NCI-H748 (cell line): ENCODE measurements at regions not wholly inside any gene's neighbourhood (a gene's known extent, or its start where the extent isn't known, plus 50 kb on each side); places are given as distances from the start of the nearest gene placed in this dataset.
"Not testable (repeated sequence)": the region's sequence is repeated elsewhere in the genome, so short reads cannot be mapped to it uniquely, and the experiment has no call there.

Experiments
- DNase-seq: peaks from one replicate; lab custom pipeline; 2025; ENCODE audit not compliant: unreplicated experiment; lab: John Stamatoyannopoulos, UW

DNA sequence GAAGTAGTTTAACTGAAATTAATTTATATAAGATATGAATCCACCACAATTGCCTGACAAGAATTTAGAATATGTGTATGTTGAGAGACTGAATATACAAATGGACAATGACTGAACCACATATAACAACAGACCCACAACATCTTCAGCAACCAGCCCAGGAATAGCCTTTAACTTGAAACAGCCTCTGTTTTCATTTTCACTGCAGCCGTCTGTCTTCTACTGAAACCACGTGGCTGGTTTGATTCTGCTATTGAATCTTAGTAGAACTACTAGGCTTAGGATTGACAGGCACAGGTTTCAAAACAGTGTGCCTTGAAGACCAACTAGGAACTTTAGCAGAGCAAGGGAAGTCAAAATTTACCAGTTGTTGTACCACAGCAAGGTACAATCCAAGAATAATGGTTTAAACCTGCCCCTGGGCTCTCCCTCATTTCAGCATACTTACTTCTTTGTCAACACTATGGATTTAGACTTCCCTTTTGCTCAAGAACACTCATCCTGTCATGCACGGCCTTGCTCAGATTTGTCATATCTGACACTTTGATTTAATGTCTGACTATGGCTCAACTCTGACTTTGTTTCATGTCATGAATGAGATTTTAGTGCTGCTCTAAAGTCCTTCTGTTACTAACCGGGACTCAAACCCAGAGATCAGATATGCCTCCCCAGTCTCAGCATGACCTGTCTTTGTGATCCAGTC, 355.0 kb downstream of the KIF2B start:
- no peak for DNase-seq

DNA sequence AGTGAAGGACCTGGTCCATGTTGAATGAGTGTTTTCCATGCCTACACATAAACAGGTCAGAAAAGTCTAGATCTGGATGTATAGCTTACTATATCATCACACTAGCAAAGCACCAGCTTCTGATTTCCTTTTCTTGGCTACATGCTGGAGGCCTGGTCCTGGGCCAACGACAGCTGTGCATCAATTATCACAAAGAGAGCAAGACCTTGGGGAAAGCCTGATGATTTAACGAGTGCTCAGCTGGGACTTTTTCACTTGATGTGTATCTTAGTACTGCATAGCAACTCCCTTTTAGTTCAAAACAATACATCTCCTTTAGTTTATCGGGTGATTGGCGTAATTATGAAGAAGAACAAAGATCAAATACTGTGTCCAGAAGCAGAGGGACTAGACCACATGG, 358.2 kb downstream of the KIF2B start:
- DNase-seq: no peak

DNA sequence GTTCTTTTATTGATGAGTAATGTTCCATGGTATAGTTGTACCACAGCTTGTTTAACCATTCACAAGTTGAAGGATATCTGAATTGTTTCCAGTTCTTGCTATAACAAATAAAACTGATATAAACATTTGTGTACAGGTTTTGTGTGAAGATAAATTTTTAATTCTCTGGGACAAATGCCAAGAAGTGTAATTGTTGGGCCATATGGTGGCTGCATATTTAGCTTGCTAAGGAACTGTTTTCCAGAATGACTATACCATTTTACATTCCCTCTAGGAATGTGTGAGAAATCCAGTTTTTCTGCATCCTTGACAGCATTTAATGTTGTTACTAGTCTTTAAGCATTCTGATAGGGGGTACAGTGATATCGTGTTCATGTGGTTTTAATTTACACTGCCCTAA, 368.5 kb downstream of the KIF2B start:
- no peak for DNase-seq

DNA sequence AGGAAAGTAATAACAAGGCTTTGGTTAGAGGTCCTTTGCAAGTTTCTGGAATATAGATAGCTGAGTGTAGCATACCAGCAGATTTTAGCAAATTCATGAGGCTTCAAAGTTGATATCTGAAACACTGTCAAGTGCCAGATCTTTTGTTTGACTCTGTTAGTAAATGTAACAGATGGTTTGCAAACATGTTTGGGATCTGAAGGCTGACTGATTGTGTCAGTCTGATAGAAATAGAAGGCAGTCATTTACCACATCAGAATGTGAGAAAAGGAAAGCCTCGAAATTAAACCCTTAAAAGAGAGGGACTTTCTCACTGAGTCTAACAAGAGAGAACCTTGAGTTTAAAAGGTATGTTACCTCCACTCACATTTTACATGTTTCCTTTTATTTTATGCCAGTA, 371.5 kb downstream of the KIF2B start:
- no peak for DNase-seq

DNA sequence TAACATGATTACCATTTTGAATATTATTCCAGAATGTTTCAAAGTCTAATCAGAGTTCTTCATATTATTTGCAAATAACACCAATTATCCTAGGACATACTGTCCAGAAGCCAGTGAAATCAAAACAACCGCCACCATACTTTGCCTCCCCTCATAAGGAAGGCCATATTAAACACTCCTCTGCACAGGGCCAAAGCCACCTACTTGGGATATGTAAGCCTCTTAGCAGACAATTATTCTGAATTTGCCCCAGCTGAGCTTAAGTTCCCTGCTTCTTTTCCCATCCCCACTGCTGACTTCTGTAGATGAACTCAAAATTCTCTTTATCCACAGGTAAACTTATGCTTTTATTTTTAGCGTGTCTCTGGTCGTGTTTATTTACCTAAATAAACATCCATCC, 374.0 kb downstream of the KIF2B start:
- no peak for DNase-seq

DNA sequence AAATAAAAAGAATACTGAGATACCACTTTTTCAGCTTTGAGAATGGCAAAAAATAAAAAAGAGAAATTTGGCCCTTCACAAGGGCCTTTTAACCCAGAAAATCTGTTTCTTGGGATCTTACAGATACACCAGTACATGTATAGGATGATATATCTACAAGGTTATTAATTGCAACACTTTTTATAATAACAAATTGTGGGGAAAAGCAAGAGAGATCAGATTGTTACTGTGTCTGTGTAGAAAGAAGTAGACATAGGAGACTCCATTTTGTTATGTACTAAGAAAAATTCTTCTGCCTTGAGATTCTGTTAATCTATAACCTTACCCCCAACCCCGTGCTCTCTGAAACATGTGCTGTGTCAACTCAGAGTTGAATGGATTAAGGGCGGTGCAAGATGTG, 378.7 kb downstream of the KIF2B start:
- DNase-seq: not testable (repeated sequence)

DNA sequence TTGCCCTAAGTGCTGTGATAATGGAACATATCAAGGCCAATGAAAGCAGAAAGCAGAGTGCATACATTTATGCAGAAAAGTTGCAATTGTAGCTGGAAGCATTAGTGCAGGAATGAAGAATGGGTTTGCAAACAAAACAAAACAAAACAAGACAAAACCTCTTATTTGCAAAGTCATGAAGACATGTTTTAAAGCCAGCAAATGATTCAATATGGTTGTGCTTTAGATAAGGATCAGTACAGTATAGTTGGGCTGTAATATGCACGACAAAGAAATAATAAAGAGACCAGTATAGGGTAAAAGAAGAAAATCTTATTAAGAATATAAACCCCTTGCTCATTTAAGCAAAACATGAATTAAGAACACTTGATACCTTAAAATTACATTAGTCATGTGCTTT, 398.1 kb downstream of the KIF2B start:
- no peak for DNase-seq

DNA sequence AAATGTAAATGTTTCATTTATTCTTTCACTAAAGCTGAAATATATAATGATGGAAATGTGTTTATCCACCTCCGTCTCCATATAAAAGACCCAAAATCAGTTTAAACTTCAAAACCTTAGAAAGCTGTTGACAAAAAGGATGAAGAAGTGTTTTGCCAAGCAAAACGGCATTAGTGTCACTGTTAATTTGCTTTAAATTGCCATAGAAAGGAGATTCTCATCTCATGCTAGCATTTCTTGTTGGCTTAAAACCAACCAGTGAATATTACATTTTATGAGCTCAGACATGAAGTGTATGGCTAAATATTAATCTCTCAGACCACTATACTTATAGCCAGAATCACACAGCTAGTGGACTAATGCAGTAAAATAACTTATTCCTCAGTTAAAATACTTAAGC, 398.8 kb downstream of the KIF2B start:
- no peak for DNase-seq

DNA sequence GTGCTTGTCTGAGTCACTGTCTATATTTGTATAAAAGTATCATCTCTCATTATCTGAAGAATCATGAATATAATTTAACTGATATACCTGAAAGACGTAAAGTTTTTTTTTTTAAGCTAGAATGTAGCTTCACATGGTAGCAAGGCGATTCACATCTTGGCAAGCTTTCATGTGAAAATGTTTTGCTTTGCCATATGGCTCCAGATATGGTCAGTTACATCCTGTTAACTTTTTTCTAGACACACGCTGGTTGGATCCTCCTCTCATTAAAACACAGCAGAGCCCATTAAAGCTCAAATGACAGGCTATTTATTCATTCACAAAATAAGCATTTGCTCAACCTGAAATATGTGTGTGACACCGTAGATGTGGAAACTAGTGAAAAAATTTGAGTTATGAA, 412.8 kb downstream of the KIF2B start:
- DNase-seq: no peak

DNA sequence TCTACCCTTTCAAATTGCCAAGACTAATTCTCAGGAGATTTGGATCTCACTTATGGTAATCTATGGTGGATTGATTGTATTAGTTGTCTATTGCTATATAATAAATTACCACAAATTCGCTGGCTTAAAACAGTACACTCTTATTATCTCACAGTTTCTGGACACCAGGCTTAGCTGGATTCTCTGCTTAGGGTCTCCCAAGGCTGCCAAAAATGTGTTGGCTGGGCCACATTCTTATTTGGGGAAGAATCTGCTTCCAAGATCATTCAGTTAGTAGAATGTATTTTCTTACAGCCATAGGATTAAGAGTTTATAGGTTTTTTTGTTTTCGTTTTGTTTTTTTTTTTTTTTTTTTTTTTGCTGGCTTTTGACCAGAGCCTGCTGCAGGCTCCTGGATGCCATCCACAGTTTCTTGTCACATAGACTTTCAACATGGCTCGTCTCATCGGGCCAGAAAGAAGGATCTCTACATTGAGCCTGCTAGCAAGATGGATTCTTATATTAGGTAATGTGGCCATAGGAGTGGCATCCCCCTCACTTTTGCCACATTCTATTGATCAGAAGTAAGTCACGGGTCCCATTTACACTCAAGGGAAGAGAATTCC, 415.3 kb downstream of the KIF2B start:
- no peak for DNase-seq

DNA sequence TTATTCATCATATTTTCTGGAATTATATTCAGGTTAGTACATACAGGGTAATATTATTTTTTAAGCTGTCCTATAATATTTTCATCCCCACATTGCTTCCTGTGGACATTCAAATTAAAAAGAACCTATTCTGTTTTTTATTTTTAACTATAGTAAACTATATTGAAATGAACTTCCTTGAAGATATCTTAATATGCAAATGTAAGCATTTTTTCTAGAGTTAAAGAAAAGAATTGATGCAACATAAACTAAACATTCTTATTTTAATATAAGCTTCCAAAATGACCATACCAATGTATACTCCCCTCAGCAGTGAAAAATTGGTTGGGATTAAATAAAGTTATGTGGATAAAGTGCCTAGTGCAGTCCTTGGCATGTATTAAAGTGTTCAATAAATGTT, 416.6 kb downstream of the KIF2B start:
- DNase-seq: no peak

DNA sequence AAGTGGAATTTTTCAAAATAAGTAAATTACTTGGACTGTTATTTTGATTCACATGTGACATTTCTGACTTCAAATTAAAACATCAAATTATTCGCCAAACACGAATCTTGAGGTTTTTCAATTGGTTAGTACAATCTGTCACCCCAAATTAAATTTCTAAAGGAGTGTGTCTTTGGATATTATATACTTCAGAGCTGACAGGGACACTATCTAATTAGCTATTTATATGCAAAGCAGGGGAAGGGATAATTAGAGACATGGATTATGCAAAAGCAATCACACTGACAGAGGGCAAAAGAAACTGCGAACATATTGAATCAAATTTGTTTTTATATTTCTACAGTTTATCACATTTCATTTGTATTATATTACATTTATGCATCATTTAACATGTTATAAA, 433.0 kb downstream of the KIF2B start:
- DNase-seq: no peak

DNA sequence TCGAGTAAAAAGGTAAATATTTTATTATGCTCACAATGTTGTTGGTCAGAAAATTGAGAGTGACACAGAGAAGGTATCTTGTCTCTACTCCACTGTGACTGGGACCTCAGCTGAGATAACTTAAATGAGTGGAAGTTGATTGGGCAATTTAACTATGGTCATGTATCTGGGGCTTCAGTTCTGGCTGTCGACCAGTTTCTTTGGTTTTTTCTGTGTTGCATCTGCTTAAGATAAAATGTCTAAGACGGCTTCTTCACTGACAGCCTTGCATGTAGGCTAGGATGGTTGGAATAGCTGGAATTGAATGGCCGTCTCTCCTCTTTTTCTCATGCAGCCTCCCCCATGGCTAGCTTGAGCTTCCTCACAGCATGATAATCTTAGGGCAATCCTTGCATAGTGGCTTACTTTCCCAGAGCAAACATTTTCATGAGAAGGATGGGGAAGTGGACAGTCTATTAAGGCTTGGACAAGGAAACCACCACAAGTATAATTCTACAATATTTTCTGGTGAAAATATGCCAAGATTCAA, 433.7 kb downstream of the KIF2B start:
- DNase-seq: no peak

DNA sequence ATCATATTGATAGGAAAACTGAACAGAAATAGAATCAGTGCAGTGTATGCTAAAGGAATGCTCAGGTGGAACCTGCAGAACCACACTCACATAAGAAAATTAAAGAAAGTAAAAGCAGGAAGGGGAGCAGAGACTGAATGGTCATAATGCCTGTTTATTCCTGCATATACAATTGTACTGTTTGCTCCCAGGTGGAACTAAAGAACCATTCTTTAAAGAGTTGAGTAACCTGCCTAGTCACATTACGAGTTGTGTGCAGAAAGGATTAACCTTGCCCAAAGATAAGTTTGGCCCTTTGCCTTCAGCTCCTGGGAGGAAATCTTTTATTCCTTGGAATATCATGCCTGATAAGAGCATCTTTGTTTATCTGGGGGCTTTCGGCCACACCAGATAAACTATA, 434.7 kb downstream of the KIF2B start:
- no peak for DNase-seq

DNA sequence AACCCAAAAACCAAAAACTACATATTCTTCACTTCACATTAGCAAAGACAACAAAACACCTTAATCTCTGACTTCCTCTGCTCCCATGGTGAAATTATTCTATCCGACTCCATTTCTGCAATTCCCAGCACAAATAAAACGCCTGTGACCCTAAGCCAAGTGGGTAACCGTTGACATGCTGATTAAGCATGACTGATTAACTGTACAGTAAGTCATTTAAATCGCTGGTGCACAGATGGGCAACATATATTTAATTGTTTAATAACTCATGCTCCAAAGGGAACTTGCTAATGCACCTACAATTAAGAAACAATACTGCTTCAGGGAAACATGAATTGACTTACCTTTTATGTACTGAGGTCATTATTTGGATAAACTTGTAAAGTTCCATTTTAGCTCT, 436.7 kb downstream of the KIF2B start:
- DNase-seq: no peak

DNA sequence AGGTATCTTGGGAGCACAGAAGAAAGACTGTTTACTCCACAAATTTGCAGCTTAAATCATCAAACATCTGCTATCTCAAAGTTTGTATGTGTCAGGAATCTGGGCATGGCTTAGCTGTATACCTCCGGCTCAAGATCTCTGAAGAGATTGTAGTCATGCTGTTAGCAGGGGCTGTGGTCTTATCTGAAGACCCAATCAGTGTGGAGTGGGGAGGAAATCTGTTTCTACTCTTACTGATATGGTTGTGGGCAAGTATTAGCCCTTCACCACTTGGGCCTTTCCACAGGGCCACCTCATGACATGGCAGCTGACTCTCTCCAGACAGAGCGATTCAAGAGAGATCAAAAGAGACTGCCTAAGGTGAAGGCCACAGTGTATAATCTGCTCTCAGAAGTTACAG, 438.7 kb downstream of the KIF2B start:
- DNase-seq: no peak

DNA sequence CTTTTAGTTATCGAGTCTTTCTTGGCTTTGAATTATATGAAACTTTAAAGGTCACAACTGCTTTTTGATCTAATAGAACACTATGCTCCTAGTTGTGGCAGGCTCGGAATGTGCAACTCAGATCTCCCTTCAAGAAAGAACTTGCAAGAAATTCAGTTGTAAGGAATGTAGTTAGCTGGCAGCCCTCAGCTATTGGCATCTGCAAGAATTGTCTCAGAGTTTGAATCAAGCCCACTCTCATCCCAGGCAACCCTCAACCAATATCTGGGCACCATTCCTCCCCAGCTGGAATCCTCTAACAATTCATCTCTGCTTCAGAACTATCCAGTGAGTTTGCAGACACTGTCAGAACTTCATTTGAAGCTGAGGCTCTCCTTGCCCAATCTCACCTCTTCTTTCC, 447.2 kb downstream of the KIF2B start:
- no peak for DNase-seq

DNA sequence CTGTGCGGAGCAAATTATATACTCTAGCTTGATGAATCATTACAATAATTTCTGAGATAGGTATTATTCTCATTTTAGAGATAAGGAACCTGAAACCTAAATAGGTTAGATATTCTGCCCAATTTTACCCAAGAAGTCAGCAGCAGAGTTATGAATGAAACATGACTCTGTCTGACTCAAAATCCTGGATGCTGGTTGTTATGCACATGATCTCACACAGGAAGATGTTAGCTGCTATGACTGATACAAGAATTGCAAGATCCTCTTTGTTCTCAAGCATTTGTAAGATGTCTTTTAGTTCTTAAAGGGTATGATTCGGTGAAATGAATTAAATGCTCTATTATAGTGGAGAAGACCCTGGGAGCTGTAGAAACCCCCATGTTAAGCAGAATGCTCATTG, 447.8 kb downstream of the KIF2B start:
- DNase-seq: no peak

DNA sequence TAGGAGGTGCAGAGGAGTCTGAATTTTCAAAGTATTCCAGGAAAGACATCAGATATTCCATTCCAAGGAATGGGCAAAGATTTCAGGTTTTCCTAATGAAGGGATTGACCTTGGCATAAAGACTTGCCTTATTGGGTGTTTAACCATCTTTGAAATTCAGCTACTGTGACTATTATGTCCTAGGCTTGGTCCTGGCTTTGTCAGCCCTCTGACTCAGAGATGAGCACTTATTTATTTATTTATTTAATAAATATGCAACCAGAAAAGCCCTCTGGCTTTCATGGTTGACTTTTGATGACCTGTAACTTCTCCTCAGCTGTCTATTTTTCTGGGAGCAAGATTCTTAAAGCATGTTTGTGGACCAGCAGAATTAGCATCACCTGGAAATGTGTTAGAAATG, 455.1 kb downstream of the KIF2B start:
- no peak for DNase-seq

DNA sequence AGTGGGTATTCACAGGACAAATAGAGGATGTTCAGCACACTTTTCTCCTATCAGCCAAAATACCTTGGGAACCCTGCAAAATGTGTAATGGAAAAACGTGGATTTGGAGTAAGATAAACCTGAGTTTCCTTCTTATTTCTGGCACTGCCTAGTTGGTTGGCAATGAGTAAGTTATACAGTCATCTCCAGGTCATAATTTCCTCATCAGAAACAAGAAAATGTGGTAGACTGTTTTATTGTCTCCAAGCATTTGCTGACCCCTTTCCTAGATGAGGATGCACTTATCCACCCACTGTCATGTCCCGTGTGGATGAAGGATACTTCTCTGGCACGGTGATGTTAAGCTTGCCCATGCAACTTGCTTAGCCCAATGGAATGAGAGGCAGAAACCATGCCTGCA, 458.0 kb downstream of the KIF2B start:
- no peak for DNase-seq

DNA sequence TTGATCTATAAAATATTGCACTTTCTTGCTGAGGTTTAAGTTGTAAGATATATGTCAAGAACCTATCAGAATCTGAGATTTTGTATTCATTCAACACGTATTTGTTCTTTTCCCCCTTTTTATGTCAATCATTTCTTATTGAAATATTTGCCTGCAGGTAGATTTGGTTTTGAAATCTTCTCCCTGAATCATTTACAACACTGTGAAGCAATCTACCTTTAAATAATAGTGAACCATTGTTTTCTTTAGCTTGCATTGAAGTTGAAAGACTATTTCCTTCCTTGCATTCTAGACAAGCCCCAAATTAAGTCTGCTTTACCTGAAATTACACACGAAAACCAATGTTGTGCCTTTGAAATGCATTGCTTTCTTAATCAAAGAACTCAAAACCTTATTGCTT, 460.2 kb downstream of the KIF2B start:
- DNase-seq: no peak

DNA sequence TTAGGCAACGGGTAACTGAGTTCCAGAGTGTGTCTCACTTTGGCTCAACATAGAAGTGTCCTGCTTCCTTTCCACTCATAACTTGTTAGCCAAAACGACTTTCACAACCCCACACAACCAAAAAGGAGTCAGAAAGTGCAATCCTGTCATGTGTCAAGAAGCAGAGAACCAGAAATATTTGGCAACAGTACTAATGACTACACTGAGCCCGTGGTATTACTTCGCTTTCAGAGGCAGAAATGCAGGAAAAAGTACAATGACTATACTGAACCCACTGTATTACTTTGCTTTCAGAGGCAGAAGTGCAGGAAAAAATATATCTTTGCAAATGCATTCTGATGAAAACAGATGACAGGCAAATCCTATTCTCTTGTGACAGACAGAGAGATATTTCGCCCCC, 484.6 kb downstream of the KIF2B start:
- no peak for DNase-seq

DNA sequence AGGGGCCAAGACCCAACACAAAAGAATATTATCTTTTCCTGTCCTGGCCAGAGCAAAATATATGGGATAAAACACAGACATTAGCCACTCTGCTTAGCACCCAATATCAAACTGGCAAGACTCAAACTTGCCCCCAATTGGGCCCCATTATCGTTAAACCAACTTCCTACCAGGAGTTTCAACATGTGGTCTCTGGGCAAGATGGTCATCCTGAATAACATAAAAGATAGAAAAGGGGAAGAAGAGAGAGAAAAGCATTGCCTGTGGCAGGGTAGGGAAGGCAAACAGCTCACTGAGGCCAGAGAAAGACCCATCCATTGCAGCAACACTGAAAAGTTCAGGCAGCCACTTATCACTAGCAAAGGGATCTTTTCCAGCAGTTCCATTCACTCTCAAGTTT, 502.1 kb downstream of the KIF2B start:
- DNase-seq: no peak
